ENCODE measurements at regions not wholly inside any gene's neighbourhood (a gene's known extent, or its start where the extent isn't known, plus 50 kb on each side); places are given as distances from the start of the nearest gene placed in this dataset.

GRCh38 chr20:24879875-24880274, 69.2 kb upstream of the CST7 start:
- no peaks in the 10 kb centered on the region for H3K4me1 ChIP-seq (ENCODE audit: low read depth)

GRCh38 chr20:24880356-24880755, 68.7 kb upstream of the CST7 start:
- no peaks in the 10 kb centered on the region for H3K9me3 ChIP-seq
- no peak for TF ChIP-seq CTCF (IDR thresholded peaks at IDR 0.05)
- no peaks in the 10 kb centered on the region for H3K36me3 ChIP-seq (ENCODE audit: low read depth)
- DNase-seq, result no peak
- no peaks in the 10 kb centered on the region for H3K4me1 ChIP-seq (ENCODE audit: low read depth)
- intact Hi-C loops (cut with DNase I, micrococcal nuclease), result no loop called here
- no peak for ATAC-seq
- H3K4me3 ChIP-seq, result no peak overlapping the region

More at GRCh38 chr20:24879875-24880274, 69.2 kb upstream of the CST7 start:
- TF ChIP-seq CTCF (IDR thresholded peaks at IDR 0.05), result no peak
- intact Hi-C loops (cut with DNase I, micrococcal nuclease), result no loop called here
- Histone ChIP-seq H3K9me3 (no peaks in the 10 kb centered on the region), H3K4me3 (no peak overlapping the region), H3K36me3 (ENCODE audit: low read depth) (no peaks in the 10 kb centered on the region)
- ATAC-seq (no peak), DNase-seq (no peak)

GRCh38 chr20:24890286-24890685, 58.8 kb upstream of the CST7 start:
- DNase-seq, result no peak
- intact Hi-C loops (cut with DNase I, micrococcal nuclease), result no loop called here
- H3K9me3 ChIP-seq, result no peaks in the 10 kb centered on the region
- ATAC-seq, result no peak
- H3K36me3 ChIP-seq (ENCODE audit: low read depth), result no peaks in the 10 kb centered on the region
- TF ChIP-seq CTCF (IDR thresholded peaks at IDR 0.05), result no peak
- no peak overlapping the region for H3K4me3 ChIP-seq
- no peaks in the 10 kb centered on the region for H3K4me1 ChIP-seq (ENCODE audit: low read depth)

- TF ChIP-seq CTCF (IDR thresholded peaks at IDR 0.05), result no peak
- intact Hi-C loops (cut with DNase I, micrococcal nuclease), result no loop called here
- H3K4me1 ChIP-seq (ENCODE audit: low read depth), result no peaks in the 10 kb centered on the region
- H3K4me3 ChIP-seq, result no peak overlapping the region
- no peaks in the 10 kb centered on the region for H3K9me3 ChIP-seq
- ATAC-seq (no peak), DNase-seq (no peak)
- H3K36me3 ChIP-seq (ENCODE audit: low read depth), result no peaks in the 10 kb centered on the region
These were observed 57.3 kb upstream of the CST7 start for GRCh38 chr20:24891546-24892393.

GRCh38 chr20:24892522-24892921, 56.5 kb upstream of the CST7 start:
- ATAC-seq (no peak), DNase-seq (no peak)
- no peaks in the 10 kb centered on the region for H3K9me3 ChIP-seq
- no peaks in the 10 kb centered on the region for H3K36me3 ChIP-seq (ENCODE audit: low read depth)
- no peaks in the 10 kb centered on the region for H3K4me1 ChIP-seq (ENCODE audit: low read depth)
- intact Hi-C loops (cut with DNase I, micrococcal nuclease), result no loop called here
- H3K4me3 ChIP-seq, result no peak overlapping the region
- no peak for TF ChIP-seq CTCF (IDR thresholded peaks at IDR 0.05)

All from mucosa of descending colon (tissue), 3 donors.